Uterus (tissue), 2 donors: ENCODE measurements at regions not wholly inside any gene's neighbourhood (a gene's known extent, or its start where the extent isn't known, plus 50 kb on each side); places are given as distances from the start of the nearest gene placed in this dataset.

Experiments
- POLR2A ChIP-seq, 2 donors: fragments of 450-650 bp; IDR thresholded peaks; one replicate each; pipeline ENCODE4 v1.6.1; 2016; ENCODE audit warnings: antibody characterized with exemption in 2 of 2, mild to moderate bottlenecking in 1 of 2, moderate library complexity in 1 of 2
- TF ChIP-seq, protein P1 (sequence below), 4 experiments: fragments of 200-600 bp in 2 of 4; fragments of 450-650 bp in 2 of 4; sonication (generic) in 2 of 4; IDR thresholded peaks; one replicate each; pipeline ENCODE4 v1.5.1; 2016 to 2019; ENCODE audit warnings: antibody characterized with exemption in 4 of 4, mild to moderate bottlenecking in 2 of 4, moderate library complexity in 1 of 4

DNA sequence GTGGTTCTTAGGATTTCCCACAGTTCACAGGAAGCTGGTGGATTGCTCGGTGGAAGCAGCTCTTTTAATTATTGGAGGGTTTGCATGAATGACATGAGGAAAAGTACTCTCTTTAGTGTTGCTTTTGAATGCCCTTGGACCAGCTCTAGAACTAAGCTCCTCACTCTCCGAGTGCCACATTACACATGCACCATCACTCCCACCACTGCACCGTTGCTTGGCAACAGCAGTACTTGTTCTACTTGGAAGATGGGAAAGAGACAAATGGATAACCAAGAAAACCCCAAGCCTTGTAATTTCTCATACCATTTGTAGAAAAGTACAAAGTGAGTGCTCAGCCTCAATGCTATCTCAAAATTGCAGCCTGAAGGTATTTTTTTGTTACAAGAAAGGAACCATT is 620.2 kb upstream of the BOD1L1 start:
- TF ChIP-seq POLR2A (IDR thresholded peaks at IDR 0.05), result no peak
- TF ChIP-seq, protein P1, sequence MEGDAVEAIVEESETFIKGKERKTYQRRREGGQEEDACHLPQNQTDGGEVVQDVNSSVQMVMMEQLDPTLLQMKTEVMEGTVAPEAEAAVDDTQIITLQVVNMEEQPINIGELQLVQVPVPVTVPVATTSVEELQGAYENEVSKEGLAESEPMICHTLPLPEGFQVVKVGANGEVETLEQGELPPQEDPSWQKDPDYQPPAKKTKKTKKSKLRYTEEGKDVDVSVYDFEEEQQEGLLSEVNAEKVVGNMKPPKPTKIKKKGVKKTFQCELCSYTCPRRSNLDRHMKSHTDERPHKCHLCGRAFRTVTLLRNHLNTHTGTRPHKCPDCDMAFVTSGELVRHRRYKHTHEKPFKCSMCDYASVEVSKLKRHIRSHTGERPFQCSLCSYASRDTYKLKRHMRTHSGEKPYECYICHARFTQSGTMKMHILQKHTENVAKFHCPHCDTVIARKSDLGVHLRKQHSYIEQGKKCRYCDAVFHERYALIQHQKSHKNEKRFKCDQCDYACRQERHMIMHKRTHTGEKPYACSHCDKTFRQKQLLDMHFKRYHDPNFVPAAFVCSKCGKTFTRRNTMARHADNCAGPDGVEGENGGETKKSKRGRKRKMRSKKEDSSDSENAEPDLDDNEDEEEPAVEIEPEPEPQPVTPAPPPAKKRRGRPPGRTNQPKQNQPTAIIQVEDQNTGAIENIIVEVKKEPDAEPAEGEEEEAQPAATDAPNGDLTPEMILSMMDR (IDR thresholded peaks at IDR 0.05), result no peak
